ENCODE measurements at regions not wholly inside any gene's neighbourhood (a gene's known extent, or its start where the extent isn't known, plus 50 kb on each side); places are given as distances from the start of the nearest gene placed in this dataset.

DNA sequence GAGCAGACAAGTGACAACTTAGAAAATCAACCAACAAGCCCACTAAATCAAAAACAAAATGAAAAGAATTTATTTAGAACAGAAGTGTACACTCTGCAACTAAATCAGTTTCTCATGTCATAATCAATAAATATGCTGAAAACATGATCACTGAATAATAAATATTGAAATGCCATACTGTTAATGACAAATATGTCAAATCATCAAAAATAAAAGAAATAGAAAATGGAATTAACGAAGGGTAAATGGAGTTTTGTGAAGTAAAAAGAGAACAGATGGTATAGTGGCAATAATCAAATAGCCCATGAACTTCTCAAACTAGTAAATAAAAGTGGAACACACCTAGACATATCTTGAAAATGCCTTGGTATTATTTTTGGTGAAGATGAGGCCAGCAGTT, 744.9 kb downstream of the TAF11L14 start:
- no TSS peak for BruUV-seq (replicated peaks)
- in situ Hi-C loops (cut with HindIII; ENCODE audit: low pct_unique_long_range_greater_than_20kb, low sequenced_read_pairs) = no loop called here

DNA sequence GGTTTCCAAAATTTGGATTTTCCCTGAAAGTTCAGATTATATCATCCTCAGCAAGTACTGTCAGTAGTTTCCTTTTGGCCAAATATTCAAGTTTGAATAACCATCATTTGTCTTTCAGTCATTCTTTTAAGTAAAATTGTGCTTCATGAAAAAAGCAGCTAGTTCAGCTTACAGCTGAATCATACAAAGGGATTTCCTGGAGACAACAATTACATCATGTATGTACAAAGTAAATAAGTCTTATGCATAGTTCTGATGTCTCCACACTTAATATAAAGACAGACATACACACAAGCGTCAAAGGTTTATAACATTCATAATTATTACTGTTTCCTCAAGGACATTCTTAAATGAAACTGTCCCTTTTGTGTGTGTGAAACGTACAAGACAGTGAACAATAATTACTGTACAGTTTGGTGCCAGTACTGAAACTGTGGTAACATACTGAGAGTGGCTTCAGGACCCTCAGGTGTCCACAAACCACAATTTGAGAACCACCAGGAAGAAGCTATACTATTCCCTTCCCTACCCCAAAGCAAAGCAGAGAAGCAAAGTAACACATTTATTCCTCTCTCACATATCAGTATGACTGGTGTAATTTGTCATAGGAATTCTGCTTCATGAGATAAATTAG, 746.6 kb downstream of the TAF11L14 start:
- Histone ChIP-seq H3K27me3 (ENCODE audit: control insufficient read depth, insufficient read depth, low read length) (no peaks in the 10 kb centered on the region), H3K4me3 (ENCODE audit: low read depth in 2 of 2, low read length in 2 of 2) (no peak overlapping the region), H3K27ac (ENCODE audit: low read length) (no peak overlapping the region), H3K36me3 (ENCODE audit: control insufficient read depth, insufficient read depth, low read length) (no peaks in the 10 kb centered on the region), H3K4me1 (ENCODE audit: control insufficient read depth, insufficient read depth, low read length) (no peaks in the 10 kb centered on the region), H3K9me3 (ENCODE audit: control insufficient read depth, insufficient read depth, low read depth, low read length) (no peaks in the 10 kb centered on the region)
- ChIA-PET POLR2A (no interaction called here), CTCF (no interaction called here)
- in situ Hi-C loops (cut with HindIII; ENCODE audit: low pct_unique_long_range_greater_than_20kb, low sequenced_read_pairs) = no loop called here
- TF ChIP-seq SIN3A (IDR thresholded peaks at IDR 0.05; ENCODE audit: borderline replicate concordance, insufficient read depth, low read depth, low read length) (no peak), TCF7L2 (IDR thresholded peaks at IDR 0.05; ENCODE audit: low read depth, low read length) (no peak), POLR2AphosphoS5 (IDR thresholded peaks at IDR 0.05; ENCODE audit: low read depth, low read length) (no peak)
- TF ChIP-seq, protein P1, sequence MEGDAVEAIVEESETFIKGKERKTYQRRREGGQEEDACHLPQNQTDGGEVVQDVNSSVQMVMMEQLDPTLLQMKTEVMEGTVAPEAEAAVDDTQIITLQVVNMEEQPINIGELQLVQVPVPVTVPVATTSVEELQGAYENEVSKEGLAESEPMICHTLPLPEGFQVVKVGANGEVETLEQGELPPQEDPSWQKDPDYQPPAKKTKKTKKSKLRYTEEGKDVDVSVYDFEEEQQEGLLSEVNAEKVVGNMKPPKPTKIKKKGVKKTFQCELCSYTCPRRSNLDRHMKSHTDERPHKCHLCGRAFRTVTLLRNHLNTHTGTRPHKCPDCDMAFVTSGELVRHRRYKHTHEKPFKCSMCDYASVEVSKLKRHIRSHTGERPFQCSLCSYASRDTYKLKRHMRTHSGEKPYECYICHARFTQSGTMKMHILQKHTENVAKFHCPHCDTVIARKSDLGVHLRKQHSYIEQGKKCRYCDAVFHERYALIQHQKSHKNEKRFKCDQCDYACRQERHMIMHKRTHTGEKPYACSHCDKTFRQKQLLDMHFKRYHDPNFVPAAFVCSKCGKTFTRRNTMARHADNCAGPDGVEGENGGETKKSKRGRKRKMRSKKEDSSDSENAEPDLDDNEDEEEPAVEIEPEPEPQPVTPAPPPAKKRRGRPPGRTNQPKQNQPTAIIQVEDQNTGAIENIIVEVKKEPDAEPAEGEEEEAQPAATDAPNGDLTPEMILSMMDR (IDR thresholded peaks at IDR 0.05) = no peak
- TF ChIP-seq, protein P2, sequence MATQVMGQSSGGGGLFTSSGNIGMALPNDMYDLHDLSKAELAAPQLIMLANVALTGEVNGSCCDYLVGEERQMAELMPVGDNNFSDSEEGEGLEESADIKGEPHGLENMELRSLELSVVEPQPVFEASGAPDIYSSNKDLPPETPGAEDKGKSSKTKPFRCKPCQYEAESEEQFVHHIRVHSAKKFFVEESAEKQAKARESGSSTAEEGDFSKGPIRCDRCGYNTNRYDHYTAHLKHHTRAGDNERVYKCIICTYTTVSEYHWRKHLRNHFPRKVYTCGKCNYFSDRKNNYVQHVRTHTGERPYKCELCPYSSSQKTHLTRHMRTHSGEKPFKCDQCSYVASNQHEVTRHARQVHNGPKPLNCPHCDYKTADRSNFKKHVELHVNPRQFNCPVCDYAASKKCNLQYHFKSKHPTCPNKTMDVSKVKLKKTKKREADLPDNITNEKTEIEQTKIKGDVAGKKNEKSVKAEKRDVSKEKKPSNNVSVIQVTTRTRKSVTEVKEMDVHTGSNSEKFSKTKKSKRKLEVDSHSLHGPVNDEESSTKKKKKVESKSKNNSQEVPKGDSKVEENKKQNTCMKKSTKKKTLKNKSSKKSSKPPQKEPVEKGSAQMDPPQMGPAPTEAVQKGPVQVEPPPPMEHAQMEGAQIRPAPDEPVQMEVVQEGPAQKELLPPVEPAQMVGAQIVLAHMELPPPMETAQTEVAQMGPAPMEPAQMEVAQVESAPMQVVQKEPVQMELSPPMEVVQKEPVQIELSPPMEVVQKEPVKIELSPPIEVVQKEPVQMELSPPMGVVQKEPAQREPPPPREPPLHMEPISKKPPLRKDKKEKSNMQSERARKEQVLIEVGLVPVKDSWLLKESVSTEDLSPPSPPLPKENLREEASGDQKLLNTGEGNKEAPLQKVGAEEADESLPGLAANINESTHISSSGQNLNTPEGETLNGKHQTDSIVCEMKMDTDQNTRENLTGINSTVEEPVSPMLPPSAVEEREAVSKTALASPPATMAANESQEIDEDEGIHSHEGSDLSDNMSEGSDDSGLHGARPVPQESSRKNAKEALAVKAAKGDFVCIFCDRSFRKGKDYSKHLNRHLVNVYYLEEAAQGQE (IDR thresholded peaks at IDR 0.05; ENCODE audit: insufficient read depth in 1 of 2, low read depth in 2 of 2, low read length in 1 of 2) = no peak
- no peak for DNase-seq (ENCODE audit: low read depth, low spot score)
- BruUV-seq (replicated peaks) = no TSS peak
- intact Hi-C loops (cut with micrococcal nuclease; ENCODE audit: unreplicated experiment) = no loop called here
- no peak for ATAC-seq

More for the DNA sequence above, 744.9 kb downstream of the TAF11L14 start:
- POLR2A ChIA-PET = no interaction called here
- no peaks in the 10 kb centered on the region for H3K4me1 ChIP-seq (ENCODE audit: control insufficient read depth, insufficient read depth, low read length)
- no peaks in the 10 kb centered on the region for H3K9me3 ChIP-seq (ENCODE audit: control insufficient read depth, insufficient read depth, low read depth, low read length)
- CTCF ChIA-PET = no interaction called here
- ATAC-seq = no peak
- no peak for TF ChIP-seq TCF7L2 (IDR thresholded peaks at IDR 0.05; ENCODE audit: low read depth, low read length)
- no peak for TF ChIP-seq SIN3A (IDR thresholded peaks at IDR 0.05; ENCODE audit: borderline replicate concordance, insufficient read depth, low read depth, low read length)
- no peak for TF ChIP-seq POLR2AphosphoS5 (IDR thresholded peaks at IDR 0.05; ENCODE audit: low read depth, low read length)
- TF ChIP-seq, protein P2 (IDR thresholded peaks at IDR 0.05; ENCODE audit: insufficient read depth in 1 of 2, low read depth in 2 of 2, low read length in 1 of 2) = no peak
- TF ChIP-seq, protein P1 (IDR thresholded peaks at IDR 0.05) = no peak
- intact Hi-C loops (cut with micrococcal nuclease; ENCODE audit: unreplicated experiment) = no loop called here
- no peaks in the 10 kb centered on the region for H3K27me3 ChIP-seq (ENCODE audit: control insufficient read depth, insufficient read depth, low read length)
- no peak for DNase-seq (ENCODE audit: low read depth, low spot score)
- no peak overlapping the region for H3K4me3 ChIP-seq (ENCODE audit: low read depth in 2 of 2, low read length in 2 of 2)
- no peak overlapping the region for H3K27ac ChIP-seq (ENCODE audit: low read length)
- H3K36me3 ChIP-seq (ENCODE audit: control insufficient read depth, insufficient read depth, low read length) = no peaks in the 10 kb centered on the region
